GM18858 (cell line): ENCODE measurements at regions not wholly inside any gene's neighbourhood (a gene's known extent, or its start where the extent isn't known, plus 50 kb on each side); places are given as distances from the start of the nearest gene placed in this dataset.
"Not testable (repeated sequence)": the region's sequence is repeated elsewhere in the genome, so short reads cannot be mapped to it uniquely, and the experiment has no call there.

ENCODE experiments used
- ATAC-seq: cut with Tn5 transposase; IDR thresholded peaks from one replicate; pipeline ENCODE4 v1.9.1; 2021; ENCODE audit not compliant: unreplicated experiment

GRCh38 chr3:43236008-43236407 lies 50.3 kb upstream of the SNRK start:
- ATAC-seq: no peak

GRCh38 chr3:43233062-43233461 lies 53.3 kb upstream of the SNRK start:
- no peak for ATAC-seq

GRCh38 chr3:43231276-43232000 lies 54.9 kb upstream of the SNRK start:
- no peak for ATAC-seq

- not testable (repeated sequence) for ATAC-seq
These were observed 56.5 kb upstream of the SNRK start for GRCh38 chr3:43229865-43230264.

- ATAC-seq: not testable (repeated sequence)
These were observed 58.7 kb upstream of the SNRK start for GRCh38 chr3:43227685-43228084.

- no peak for ATAC-seq
These were observed 61.8 kb upstream of the SNRK start for GRCh38 chr3:43224405-43225073.

- no peak for ATAC-seq
These were observed 62.5 kb upstream of the SNRK start for GRCh38 chr3:43223670-43224364.

- ATAC-seq: no peak
These were observed 63.8 kb upstream of the SNRK start for GRCh38 chr3:43222590-43222989.

GRCh38 chr3:43221076-43221475 lies 65.3 kb upstream of the SNRK start:
- ATAC-seq: no peak

- no peak for ATAC-seq
These were observed 66.7 kb upstream of the SNRK start for GRCh38 chr3:43219616-43220015.

GRCh38 chr3:43218921-43219320 lies 67.4 kb upstream of the SNRK start:
- ATAC-seq: no peak

- no peak for ATAC-seq
These were observed 68.2 kb upstream of the SNRK start for GRCh38 chr3:43218156-43218555.

- ATAC-seq: no peak
These were observed 68.7 kb upstream of the SNRK start for GRCh38 chr3:43217633-43218032.

- no peak for ATAC-seq
These were observed 69.1 kb upstream of the SNRK start for GRCh38 chr3:43217206-43217605.

GRCh38 chr3:43215663-43216275 lies 70.6 kb upstream of the SNRK start:
- no peak for ATAC-seq

- no peak for ATAC-seq
These were observed 71.2 kb upstream of the SNRK start for GRCh38 chr3:43215138-43215537.

GRCh38 chr3:43214616-43215015 lies 71.7 kb upstream of the SNRK start:
- ATAC-seq: no peak

- no peak for ATAC-seq
These were observed 72.7 kb upstream of the SNRK start for GRCh38 chr3:43213631-43214030.

GRCh38 chr3:43212914-43213611 lies 73.3 kb upstream of the SNRK start:
- no peak for ATAC-seq

GRCh38 chr3:43211681-43212080 lies 74.7 kb upstream of the SNRK start:
- ATAC-seq: no peak
